ENCODE measurements at regions not wholly inside any gene's neighbourhood (a gene's known extent, or its start where the extent isn't known, plus 50 kb on each side); places are given as distances from the start of the nearest gene placed in this dataset.
"Not testable (repeated sequence)": the region's sequence is repeated elsewhere in the genome, so short reads cannot be mapped to it uniquely, and the experiment has no call there.

DNA sequence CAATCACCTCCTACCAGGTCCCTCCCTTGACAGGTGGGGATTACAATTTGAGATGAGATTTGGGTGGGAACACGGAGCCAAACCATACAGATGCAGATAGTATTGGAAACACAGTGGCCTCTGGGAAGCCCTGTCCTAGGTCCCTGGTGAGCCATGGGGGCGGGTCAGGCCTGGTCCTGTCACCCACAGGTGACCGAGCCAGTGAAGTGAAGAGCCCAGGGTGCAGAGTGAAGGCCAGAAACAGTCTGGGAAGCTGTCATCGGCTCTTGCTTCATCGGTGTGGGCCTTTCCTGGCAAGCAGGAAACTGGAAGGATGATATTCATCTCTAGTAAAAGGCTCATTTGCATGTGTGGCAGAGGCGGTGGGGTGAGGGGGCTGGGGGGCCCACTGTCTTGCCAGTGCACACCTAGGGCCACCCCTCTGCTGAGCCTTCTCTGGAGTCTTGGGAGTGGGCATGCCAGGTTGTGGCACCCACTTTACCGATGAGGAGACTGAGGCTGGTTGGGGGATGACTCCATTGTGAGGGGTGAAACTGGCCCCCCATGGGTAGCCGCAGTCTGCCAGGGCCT lies 290.6 kb downstream of the NDUFA10 start:
- Histone ChIP-seq H3K4me3 (no peak overlapping the region), H3K27me3 (no peaks in the 10 kb centered on the region), H3K4me1 (peaks cover 0 to 3% (median 0%) of the 10 kb centered on the region in 4 donors), H3K9me3 (peaks cover 0 to 10% (median 0%) of the 10 kb centered on the region in 4 donors), H3K36me3 (no peaks in the 10 kb centered on the region), H3K27ac (no peak overlapping the region)
- DNase-seq (ENCODE audit: low spot score in 2 of 2) = no peak
- 95% methylated on average over 7 to 8 of the region's 8 CpGs for WGBS, 2 donors
- TF ChIP-seq, protein P1, sequence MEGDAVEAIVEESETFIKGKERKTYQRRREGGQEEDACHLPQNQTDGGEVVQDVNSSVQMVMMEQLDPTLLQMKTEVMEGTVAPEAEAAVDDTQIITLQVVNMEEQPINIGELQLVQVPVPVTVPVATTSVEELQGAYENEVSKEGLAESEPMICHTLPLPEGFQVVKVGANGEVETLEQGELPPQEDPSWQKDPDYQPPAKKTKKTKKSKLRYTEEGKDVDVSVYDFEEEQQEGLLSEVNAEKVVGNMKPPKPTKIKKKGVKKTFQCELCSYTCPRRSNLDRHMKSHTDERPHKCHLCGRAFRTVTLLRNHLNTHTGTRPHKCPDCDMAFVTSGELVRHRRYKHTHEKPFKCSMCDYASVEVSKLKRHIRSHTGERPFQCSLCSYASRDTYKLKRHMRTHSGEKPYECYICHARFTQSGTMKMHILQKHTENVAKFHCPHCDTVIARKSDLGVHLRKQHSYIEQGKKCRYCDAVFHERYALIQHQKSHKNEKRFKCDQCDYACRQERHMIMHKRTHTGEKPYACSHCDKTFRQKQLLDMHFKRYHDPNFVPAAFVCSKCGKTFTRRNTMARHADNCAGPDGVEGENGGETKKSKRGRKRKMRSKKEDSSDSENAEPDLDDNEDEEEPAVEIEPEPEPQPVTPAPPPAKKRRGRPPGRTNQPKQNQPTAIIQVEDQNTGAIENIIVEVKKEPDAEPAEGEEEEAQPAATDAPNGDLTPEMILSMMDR (IDR thresholded peaks at IDR 0.05) = no peak
- TF ChIP-seq EP300 (IDR thresholded peaks at IDR 0.05) (no peak), POLR2A (IDR thresholded peaks at IDR 0.05) (no peak)

DNA sequence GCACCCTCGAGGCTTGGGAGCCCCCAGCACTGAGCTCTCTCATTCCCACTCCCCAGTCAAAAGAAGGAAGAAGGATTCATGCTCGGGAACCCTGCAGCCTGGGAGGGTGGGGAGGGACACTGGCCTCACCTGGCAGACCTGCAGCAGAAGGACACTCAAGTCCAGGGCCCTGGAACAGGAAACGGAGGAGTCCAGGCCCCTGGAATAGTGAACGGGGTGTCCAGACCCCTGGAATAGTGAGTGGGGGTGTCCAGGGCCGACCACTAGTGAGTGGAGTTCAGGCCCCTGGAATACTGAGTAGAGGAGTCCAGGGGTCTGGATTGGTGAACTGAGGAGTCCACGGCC lies 292.5 kb downstream of the NDUFA10 start:
- Histone ChIP-seq H3K4me1 (peaks cover 0 to 7% (median 0%) of the 10 kb centered on the region in 4 donors), H3K27me3 (no peaks in the 10 kb centered on the region), H3K9me3 (peaks cover 0 to 10% (median 0%) of the 10 kb centered on the region in 4 donors), H3K4me3 (no peak overlapping the region), H3K27ac (no peak overlapping the region), H3K36me3 (no peaks in the 10 kb centered on the region)
- 81 to 85% methylated on average over 6 of the region's 6 CpGs for WGBS, 2 donors
- TF ChIP-seq, protein P1 (IDR thresholded peaks at IDR 0.05) = no peak
- no peak for TF ChIP-seq POLR2A (IDR thresholded peaks at IDR 0.05)
- TF ChIP-seq EP300 (IDR thresholded peaks at IDR 0.05) = no peak
- no peak for DNase-seq (ENCODE audit: low spot score in 2 of 2)

DNA sequence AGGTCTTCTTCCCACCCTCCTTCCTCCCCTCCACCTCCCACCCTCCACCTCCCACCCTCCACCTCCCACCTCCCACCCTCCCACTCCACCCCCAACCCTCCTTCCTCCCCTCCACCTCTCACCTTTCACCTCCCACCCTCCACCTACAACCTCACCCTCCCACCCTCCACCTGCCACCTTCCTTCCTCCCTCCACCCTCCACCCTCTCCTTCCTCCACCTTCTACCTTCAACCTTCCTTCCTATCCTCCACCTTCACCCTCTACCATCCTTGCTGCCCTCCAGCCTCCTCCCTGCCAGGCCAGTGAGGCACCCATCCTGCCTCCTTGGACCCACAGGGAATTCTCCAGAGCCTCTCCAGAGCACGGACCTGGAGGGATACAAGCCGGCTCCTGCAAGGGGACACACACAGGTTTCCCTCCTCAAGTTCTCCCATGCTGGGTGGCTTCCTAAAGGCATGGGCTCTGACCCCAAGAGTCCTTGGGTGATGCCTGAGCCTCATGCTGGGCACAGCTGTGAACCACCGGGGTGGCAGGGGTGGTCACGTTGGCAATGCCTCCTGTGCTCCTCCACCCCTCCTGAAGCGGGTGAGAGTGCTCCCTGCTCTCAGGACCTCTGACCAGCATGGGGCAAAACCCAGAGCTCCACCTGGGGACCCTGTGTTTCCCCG lies 293.0 kb downstream of the NDUFA10 start:
- WGBS, 2 donors = 94 to 98% methylated on average over 6 of the region's 6 CpGs
- no peak overlapping the region for H3K4me3 ChIP-seq
- no peaks in the 10 kb centered on the region for H3K27me3 ChIP-seq
- H3K9me3 ChIP-seq = peaks cover 0 to 10% (median 0%) of the 10 kb centered on the region in 4 donors
- no peak for DNase-seq (ENCODE audit: low spot score in 2 of 2)
- peaks cover 0 to 7% (median 0%) of the 10 kb centered on the region in 4 donors for H3K4me1 ChIP-seq
- no peak for TF ChIP-seq POLR2A (IDR thresholded peaks at IDR 0.05)
- no peak for TF ChIP-seq EP300 (IDR thresholded peaks at IDR 0.05)
- TF ChIP-seq, protein P1 (IDR thresholded peaks at IDR 0.05) = no peak
- no peak overlapping the region for H3K27ac ChIP-seq
- H3K36me3 ChIP-seq = no peaks in the 10 kb centered on the region

DNA sequence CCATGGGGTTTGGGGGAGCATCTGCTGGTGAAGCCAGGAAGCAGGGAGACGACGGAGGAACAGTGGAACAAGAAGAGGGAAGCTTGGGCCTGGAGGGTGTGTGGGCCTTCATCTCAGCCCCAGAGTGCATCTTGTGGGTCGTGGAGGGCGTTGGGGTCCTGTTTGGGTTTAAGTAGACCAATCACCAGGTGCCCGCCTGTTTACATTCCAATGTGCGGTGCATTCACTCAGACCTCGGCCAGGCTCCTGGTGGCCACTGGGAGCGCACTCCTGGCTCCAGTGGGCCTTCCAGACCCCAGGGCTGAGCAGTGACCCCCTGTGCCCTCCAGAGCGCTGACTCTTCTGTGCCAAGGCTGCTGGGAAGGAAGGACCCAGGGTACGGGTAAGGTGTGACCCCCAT lies 293.7 kb downstream of the NDUFA10 start:
- WGBS, 2 donors = 76 to 91% methylated on average over 10 of the region's 10 CpGs
- no peak for DNase-seq (ENCODE audit: low spot score in 2 of 2)
- no peaks in the 10 kb centered on the region for H3K36me3 ChIP-seq

DNA sequence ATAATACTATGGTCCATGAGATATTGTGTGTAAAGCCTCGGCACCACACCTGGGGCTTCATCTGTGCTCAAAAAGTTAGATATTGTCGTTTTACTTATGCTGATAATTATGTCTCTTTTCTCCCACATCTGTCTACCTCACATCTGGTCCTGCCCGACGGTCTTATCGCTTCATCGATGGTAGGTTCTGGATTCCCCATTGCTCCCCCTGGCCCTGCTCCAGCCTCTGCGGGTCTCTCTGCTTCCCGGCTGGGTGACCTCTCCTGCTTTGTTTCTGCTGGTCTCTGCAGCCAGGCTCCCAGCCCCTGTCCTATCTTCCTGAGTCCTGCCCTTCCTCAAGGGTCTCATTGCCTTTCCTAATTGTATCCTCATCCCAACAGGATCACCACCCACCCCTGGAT lies 294.2 kb downstream of the NDUFA10 start:
- Histone ChIP-seq H3K4me1 (peaks cover 0 to 7% (median 0%) of the 10 kb centered on the region in 4 donors), H3K9me3 (peaks cover 0 to 10% (median 0%) of the 10 kb centered on the region in 4 donors), H3K27ac (no peak overlapping the region), H3K27me3 (no peaks in the 10 kb centered on the region), H3K4me3 (no peak overlapping the region), H3K36me3 (no peaks in the 10 kb centered on the region)
- 71 to 82% methylated on average over 8 of the region's 8 CpGs for WGBS, 2 donors
- DNase-seq (ENCODE audit: low spot score in 2 of 2) = no peak
- no peak for TF ChIP-seq EP300 (IDR thresholded peaks at IDR 0.05)
- TF ChIP-seq, protein P1 (IDR thresholded peaks at IDR 0.05) = no peak
- no peak for TF ChIP-seq POLR2A (IDR thresholded peaks at IDR 0.05)

More for the DNA sequence above, 293.7 kb downstream of the NDUFA10 start:
- Histone ChIP-seq H3K27me3 (no peaks in the 10 kb centered on the region), H3K4me1 (peaks cover 0 to 7% (median 0%) of the 10 kb centered on the region in 4 donors), H3K9me3 (peaks cover 0 to 10% (median 0%) of the 10 kb centered on the region in 4 donors), H3K4me3 (no peak overlapping the region), H3K27ac (no peak overlapping the region)
- no peak for TF ChIP-seq EP300 (IDR thresholded peaks at IDR 0.05)
- TF ChIP-seq, protein P1 (IDR thresholded peaks at IDR 0.05) = no peak
- no peak for TF ChIP-seq POLR2A (IDR thresholded peaks at IDR 0.05)

DNA sequence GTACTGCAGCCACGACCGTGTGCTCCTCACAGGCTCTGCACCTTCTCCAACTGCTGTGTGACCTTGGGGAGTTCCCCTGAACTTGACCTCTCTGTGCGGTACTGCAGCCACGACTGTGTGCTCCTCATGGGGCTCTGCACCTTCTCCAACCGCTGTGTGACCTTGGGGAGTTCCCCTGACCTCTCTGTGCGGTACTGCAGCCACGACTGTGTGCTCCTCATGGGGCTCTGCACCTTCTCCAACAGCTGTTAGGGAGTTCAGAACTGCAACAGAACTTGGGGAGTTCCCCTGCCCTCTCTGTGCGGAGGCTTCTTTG lies 294.6 kb downstream of the NDUFA10 start:
- H3K9me3 ChIP-seq = peaks cover 0 to 10% (median 0%) of the 10 kb centered on the region in 4 donors
- not testable (repeated sequence) for H3K4me3 ChIP-seq; H3K4me1 ChIP-seq; H3K36me3 ChIP-seq; H3K27ac ChIP-seq; H3K27me3 ChIP-seq; DNase-seq (ENCODE audit: low spot score in 2 of 2)
- WGBS, 2 donors = 75 to 84% methylated on average over 7 to 8 of the region's 8 CpGs

All from tibial nerve (tissue), 4 donors.